GM19240 (cell line): ENCODE measurements at regions not wholly inside any gene's neighbourhood (a gene's known extent, or its start where the extent isn't known, plus 50 kb on each side); places are given as distances from the start of the nearest gene placed in this dataset.

ENCODE experiments used
- DNase-seq: peaks from one replicate; pipeline ENCODE4 v3.0.0; 2011; ENCODE audit warnings: low spot score; ENCODE audit not compliant: insufficient read length

DNA sequence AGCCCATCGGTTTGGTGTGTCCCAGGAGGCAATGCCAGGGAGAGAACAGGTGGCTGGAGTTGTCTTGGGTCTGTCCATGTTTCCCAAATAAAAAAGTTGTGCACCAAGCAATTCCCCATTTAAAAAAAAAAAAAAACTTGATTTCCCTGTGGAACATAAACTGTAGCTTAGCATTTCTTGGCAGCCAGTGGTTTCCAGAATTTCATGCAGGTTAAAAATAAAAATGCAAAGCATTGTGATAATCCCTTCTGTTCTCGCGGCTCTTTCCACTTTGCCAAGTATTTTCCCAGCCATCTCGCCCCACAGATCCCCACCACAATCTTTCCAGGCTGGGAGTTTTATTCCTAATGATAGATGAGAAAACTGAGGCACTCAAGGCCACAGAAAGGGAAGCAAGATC lies 51.4 kb upstream of the MSX1 start:
- no peak for DNase-seq

DNA sequence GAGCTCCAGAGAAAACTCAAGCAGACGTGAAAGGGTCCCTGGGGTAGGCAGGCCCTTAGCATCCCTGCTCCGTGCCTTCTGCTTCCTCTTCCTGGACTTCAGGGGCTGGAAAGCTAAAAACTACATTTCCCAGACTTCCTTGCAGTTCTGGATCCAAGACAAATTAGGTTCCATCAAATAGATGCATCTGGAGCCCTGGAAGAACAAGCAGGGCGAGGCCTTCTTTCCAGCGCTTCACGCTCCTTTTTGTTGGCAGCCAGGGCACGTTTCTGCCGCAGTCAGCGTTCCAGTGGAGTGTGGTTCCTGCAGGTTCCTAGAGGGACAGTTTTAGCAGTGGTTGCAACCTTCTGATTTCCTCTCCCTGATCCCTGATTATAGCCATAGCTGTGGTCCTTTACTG lies 53.6 kb upstream of the MSX1 start:
- DNase-seq: no peak

DNA sequence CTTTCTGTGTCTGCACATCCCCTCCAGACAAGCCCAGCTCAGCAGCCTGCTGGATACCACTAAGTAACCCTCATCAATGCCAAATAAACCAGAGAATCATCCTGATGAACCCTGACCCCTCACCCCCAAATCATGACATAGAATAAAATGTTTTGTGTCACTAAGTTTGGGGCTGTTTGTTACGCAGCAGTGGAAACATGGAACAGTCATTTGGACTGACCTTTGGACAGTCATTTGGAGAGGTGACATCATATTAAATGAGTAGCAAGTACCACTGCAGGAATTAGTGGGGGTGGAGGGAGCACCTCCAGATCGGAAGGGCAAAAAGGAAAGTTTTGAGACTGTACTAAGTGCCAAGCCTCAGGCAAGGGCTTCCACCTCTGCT lies 55.6 kb upstream of the MSX1 start:
- no peak for DNase-seq

DNA sequence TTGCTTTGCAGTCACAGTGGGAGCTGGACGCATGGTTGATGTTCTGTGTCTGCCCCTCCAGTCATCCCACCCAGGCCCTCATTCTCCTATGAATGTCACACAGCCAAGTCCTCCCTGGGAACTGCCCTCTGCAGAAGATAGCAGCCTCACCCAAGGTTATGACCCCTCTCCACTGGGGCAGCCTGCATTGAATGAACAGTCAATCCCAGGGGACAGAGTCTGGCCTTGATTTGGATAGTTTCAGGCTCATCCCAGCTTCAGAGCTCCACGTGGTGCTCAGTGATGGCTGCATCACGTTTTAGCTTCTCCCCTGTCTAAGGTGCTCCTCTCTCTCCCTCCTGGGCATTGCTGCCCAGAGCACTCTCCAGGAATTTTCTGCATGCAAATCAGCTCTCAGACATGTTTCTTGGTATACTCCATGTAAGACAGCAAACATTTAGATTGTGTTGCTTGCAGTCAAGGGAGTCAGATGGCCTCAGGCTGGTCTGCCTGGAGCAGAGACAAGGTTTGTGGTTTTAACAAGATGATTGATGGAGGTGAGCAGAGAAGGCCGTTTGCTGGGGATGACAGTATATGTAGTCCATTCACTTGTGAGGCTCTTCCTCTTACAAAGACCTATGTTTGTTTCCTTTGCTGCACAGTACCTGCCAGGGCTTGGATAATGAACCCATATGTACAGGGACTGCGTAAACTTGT lies 56.1 kb upstream of the MSX1 start:
- no peak for DNase-seq

DNA sequence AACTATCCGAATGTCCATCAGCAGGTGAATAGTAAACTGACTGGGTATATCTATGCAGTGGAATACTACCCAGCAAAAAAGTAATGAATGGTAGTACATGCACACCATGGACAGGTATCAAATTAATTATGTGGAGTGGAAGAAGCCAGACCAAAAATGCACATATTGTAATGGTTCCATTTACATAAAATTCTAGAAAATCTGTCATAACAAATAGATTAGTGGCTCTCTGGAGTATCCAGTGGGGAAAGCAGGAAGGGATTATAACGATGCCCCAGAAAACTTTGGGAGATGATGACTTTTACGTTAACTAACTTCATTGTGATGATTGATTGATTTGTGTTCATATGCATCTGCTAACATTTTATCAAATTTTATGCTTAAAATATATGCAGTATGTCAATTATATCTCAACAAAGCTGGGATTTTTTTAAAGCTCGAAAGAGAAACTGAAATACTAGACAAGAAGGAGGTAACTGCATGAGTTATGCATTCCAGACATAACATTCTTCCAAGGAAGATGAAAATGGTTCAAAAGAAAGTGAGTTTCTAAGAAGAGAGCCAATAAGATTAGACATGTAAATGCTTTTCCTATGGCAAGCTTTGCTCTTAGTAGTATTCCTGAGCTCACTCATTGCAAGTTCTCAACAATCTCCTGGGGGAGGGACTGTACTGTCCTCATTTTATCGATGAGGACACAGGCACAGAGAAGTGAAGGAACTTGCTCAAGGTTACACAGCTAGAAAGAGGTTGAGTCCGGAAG lies 58.6 kb upstream of the MSX1 start:
- no peak for DNase-seq

DNA sequence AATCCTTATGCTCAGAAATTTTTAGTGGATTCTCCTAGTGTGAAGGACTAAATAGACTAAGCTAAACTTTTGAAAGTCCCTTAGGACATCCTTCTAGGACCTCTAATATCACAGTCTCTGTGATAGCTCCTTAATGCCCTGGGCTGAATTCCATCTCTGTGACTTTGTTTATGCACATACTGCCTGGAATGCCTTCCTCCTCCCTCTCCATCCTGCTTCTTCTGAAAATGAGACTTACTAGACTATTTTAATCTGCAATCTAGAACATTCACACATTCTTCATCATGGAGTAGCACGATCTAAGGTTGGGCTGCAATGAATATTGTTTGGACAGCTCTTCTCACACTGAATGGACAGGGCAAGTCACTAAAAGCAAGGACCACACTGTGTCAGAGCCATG lies 65.0 kb upstream of the MSX1 start:
- no peak for DNase-seq

DNA sequence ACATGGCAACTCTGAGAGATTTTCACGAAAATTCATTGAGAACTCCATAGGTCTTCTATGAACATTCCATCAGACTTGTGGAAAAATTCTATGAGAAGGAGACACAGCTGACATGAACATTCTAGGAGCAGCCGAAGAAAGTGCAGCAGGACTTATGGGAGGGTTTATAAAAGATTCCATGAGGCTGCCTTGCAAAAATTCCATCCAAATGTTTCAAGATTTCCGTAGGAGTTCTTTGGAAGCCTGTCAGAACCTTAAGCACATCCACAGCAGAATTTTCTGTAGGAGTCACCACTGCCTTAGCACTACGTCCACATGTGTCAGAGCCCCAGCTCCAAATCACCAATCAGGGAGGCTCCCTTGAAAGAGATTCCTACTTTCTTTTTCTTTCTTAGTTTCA lies 67.0 kb upstream of the MSX1 start:
- DNase-seq: no peak

DNA sequence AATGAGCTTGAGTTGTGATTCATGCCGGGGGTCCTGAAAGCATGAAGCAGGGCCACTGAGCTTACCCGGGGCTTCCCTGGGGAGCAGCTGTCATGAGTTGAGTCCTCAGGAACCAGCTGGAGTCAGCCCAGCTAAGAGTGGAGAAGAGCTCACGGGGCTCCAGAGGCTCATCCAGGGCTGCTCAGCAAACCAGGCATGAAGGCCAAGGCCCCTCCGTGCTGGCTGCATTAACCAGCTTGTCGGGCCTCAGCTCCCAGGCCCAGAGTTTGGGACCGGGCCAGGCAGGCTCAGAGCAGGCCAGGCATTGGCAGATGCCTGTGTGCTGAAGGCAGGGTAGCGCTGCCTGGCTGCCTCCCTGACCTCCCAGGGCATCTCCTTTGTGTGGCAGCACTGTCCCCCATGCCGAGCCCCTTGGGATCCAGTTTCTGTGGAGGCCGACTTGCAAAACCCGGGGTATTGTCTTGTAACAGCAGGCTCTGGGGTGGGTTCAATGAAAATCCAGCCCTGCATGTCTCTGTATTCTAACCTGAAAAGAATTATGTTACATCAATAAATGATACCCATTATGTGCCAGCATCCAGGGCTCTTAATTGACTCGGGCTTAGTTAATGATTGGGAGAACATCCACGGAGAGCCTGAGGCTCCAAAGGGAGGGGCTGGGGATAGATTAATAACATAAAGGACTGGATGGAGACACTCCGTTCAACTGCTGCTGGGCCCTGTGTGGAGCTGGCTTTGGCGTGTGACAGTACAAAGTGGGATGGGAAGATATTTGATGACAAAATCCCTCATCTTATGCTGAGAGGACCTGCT lies 68.0 kb upstream of the MSX1 start:
- no peak for DNase-seq

DNA sequence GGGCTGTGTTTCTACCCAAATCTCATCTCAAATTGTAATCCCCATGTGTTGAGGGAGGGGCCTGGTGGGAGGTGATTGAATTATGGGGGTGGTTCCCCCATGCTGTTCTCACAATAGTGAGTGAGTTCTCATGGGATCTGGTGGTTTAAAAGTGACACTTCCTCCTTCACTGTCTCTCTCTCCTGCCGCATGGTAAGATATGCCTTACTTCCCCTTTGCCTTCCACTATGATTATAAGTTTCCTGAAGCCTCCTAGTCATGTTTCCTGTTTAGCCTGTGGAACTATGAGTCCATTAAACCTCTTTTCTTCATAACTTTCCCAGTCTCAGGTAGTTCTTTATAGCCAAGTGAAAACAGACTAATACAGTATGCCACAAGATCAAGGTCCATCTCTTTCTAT lies 70.0 kb upstream of the MSX1 start:
- no peak for DNase-seq

DNA sequence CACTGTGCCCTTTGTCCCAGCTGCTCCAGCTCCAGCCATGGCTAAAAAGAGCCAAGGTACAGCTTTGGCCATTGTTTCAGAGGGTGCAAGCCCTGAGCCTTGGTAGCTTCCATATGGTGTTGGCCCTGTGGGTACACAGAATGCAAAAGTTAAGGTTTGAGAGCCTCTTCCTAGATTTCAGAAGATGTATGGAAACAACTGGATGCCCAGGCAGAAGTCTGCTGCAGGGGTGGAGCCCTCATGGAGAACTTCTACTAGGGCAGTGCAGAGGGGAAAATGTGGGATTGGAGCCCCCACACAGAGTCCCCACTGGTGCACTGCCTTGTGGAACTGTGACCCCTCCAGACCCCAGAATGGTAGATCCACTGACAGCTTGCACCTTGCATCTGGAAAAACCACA lies 70.9 kb upstream of the MSX1 start:
- DNase-seq: no peak

DNA sequence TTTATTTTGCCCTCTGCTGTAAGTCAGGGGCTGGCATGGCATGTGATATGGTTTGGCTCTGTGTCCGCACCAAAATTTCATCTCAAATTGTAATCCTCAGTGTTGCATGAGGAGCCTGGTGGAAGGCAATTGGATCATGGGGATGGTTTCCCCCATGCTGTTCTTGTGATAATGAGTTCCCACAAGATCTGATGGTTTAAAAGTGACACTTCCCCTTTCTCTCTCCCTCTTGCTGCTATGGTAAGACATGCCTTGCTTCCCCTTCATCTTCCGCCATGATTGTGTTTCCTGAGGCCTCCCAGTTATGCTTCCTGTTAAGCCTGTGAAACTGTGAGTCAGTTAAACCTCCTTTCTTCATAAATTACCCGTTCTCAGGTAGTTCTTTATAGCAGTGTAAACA lies 72.0 kb upstream of the MSX1 start:
- DNase-seq: no peak

DNA sequence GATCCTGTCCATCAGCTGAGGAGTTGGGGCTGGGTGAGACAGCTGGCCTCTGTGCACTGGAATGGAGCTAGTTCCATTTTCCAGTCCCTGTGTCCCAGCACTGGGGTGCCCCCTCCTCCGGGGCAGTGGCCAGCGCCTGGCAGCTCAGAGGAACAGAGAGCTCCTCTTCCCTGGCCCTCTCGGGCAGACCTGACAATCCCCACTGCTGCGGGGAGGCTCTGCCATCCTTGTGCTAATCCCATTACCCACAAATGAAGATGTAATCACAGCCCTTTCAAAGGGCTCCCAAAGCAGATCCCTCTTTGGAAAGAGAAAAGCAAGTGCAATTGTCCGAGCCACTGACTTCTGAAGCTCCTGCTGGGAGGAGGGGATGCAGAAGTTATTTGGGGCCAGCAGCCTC lies 75.1 kb upstream of the MSX1 start:
- no peak for DNase-seq

DNA sequence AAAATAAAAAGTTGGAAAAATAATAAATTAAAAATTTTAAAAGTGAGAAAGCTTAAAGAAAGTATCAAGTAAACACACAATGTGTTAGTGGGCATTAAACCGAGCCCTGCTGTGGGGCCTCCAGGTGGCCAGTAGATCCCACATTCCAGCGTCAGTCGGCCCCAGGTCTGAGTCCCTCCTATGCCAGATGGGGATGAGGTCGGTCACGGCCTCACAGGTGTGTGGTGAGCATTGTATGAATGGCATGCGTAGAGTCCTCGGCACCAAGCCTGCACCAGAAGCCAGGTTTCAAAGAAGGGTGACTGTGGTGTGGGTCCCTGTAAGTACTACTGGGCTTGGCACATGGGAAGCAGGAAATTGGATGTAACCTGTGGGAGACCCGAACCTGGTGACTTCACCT lies 75.6 kb upstream of the MSX1 start:
- DNase-seq: no peak

DNA sequence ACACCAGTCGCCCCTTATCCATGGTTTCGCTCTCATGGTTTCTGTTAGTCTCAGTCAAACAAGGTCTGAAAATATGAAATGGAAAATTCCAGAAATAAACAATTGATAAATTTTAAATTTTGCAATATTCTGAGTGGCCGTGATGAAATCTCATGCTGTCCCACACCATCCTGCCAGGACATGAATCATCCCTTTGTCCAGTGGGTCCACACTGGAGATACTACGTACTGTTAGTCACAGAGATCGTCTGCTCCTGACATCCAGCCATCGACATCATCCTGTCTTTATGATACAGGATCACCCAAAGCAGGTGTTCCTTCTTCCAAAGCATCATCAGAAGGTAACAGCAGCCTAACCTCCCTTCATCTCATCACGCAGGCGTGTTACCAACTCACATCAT lies 76.5 kb upstream of the MSX1 start:
- DNase-seq: no peak

DNA sequence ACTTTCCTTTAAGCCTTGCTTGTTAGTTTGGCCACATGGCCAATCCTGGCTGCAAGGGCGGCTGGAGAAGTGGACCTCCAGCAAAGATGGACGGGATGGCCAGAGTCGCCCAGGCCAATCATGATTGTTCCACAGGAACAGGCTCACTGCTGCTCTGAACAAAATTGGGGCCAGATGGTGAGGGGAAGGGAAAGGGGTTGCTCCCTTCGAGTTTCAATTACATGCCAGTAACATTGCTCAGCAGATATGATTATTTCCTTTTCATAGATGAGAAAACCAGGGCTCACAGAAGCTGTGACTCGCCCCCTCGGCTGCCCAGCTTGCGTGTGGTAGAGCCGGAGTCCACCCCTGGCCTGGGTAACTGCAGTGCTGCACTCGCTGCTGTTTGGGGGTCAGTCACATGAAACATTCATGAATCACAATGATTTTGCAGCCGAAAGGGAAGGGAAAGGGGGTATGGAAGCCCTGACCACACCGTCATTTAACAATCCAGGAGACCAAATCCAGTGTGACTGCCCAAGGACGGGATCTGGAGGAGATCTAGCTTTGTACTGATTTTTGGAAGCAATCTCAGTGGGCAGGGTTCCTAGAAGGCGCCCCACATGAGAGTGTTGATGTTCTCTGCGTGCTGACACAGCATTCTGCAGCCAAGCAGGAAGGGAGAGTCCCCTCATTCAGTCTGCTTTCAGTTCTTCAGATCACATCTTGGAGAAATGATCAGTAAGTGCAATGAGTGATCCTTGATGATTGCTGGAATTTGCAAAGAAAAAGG lies 77.3 kb upstream of the MSX1 start:
- no peak for DNase-seq

DNA sequence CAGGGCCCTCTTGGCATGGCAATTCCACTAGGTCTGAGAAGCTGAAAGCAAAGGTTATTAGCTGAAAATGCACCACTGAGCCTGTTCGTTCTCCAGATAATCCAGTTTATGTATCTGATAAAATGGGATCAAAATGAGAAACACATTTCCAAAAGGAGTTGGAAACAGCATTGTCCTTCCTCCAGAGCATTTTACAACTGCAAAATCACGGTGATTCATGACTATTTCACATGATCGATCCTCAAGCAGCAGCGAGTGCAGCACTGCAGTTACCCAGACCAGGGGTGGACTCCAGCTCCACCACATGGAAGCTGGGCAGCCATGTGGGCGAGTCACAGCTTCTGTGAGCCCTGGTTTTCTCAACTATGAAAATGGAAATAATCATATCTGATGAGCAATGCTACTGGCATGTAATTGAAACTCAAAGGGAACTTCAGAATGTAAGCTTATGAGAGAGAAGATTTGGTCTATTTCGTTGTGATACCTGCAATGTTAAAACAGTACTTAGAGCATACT lies 78.7 kb upstream of the MSX1 start:
- DNase-seq: no peak

DNA sequence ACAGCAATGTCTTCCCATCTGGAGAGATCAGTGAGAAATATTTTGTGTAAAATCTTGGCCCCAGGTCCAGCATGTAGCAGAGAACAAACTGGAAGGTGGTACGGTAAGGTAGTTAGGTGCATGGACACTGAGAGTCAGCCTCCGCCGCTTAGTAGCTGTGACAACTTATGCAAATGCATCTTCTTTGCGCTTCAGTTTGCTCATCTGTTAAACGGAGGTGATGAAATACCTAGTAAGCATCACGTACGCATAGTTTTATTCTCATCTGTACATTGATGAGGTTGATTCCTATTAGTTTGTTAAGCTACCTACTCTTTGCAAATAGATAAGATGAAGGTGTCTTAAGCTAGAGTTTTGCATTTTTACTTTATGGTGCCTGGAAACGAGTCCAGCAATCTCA lies 80.0 kb upstream of the MSX1 start:
- DNase-seq: no peak

DNA sequence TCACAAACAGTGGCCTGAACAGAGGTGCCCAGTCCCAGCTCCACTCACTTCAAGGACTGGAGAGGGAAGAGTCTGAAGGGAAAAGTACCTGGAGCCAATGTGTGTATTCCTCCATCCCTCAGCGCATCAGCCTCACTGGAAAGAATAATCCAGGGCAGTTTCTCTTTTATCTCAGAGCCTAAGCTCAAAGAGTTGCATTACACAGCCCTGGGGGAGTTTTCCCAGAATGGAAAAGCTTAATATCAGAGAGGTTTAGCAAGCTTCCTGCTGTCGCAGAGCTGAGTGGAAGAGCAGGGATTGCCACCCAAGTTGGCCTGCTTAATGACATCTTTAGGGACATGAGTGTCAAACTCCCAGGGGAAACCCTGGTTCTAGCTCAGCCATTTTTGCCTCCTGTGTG lies 80.4 kb upstream of the MSX1 start:
- no peak for DNase-seq

DNA sequence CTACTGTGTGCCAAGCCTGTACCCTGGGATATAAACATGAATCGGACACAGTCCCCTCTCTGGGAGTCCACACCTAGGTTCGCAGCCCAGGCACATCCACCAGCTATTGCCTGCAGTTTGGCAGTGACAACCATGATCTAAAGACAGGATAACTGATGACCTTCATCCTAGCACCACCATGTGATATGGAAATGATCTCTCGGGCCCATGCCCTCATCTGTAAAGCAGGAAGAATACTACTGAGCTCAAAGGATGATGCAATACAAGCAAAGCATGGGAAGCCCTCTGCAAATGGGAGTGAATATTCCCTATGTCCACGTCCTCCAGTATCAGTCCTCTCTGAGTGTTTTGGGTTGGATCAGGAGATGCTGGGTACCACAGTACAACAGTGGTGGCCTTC lies 80.9 kb upstream of the MSX1 start:
- DNase-seq: no peak

DNA sequence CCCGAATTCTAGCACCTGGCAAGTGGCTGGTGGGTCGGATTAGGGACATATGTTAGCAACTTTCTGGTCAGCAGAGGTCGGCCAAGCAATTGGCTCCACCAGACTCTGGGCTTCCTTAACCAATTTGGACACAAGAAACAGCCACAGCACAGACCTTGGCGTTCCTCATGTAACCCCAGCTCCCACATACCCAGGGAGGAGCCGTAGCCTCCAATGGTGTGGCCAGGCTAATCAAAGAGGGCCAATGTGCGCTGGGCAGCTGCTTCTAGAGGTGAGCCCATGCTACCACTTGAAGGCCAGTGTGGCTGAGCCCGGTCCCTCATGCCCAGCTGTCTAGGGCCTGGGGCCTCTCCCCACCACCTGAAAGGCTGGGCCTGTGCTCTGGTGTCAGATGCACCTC lies 82.5 kb upstream of the MSX1 start:
- no peak for DNase-seq

DNA sequence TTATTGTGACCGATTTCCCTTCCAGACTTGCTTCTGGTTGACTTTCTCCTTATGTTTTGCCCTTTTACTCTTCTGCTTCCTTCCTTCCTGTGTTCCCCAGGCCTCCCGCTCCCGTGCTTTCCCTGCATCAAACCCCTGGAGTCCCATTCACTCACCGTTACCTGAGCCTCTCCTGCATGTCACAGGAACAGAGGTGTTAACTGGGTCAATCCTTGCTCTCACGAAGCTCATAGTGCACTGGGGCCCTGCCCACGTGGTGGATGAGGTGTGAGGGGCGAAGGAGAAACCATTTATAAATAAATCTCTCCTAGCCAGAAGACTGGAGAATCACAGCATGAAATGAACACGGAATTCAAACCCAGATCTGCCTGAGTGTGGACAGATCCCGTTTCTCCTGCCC lies 83.1 kb upstream of the MSX1 start:
- no peak for DNase-seq
